ENCODE measurements at regions not wholly inside any gene's neighbourhood (a gene's known extent, or its start where the extent isn't known, plus 50 kb on each side); places are given as distances from the start of the nearest gene placed in this dataset.

GRCh38 chr2:142545036-142545435 lies 332.4 kb upstream of the KYNU start:
- no peak for TF ChIP-seq POLR2A (IDR thresholded peaks at IDR 0.05; ENCODE audit: low read depth, low read length)
- TF ChIP-seq CTCF (IDR thresholded peaks at IDR 0.05; ENCODE audit: extremely low read depth in 1 of 2, insufficient read depth in 1 of 2, low read depth in 1 of 2, low read length in 2 of 2), result no peak

All from endothelial cell of umbilical vein (primary cell).